ENCODE measurements at regions not wholly inside any gene's neighbourhood (a gene's known extent, or its start where the extent isn't known, plus 50 kb on each side); places are given as distances from the start of the nearest gene placed in this dataset.
"Not testable (repeated sequence)": the region's sequence is repeated elsewhere in the genome, so short reads cannot be mapped to it uniquely, and the experiment has no call there.

GRCh38 chr1:243959998-243960397 lies 91.1 kb upstream of the ZBTB18 start:
- no peak overlapping the region for H2AFZ ChIP-seq
- no peaks in the 10 kb centered on the region for H3K79me2 ChIP-seq
- no peaks in the 10 kb centered on the region for H3K9me3 ChIP-seq (ENCODE audit: control insufficient read depth, low read length)
- no peaks in the 10 kb centered on the region for H3K4me1 ChIP-seq
- no peak overlapping the region for H3K4me3 ChIP-seq (ENCODE audit: low read depth, low read length)
- H3K27me3 ChIP-seq (ENCODE audit: control insufficient read depth, insufficient read depth, low read length) = no peaks in the 10 kb centered on the region
- no peak for TF ChIP-seq CTCF (IDR thresholded peaks at IDR 0.05)
- H3K36me3 ChIP-seq (ENCODE audit: control insufficient read depth, insufficient read depth, low read length) = no peaks in the 10 kb centered on the region
- no peak overlapping the region for H3K27ac ChIP-seq
- H3K4me2 ChIP-seq (ENCODE audit: low read length) = no peak overlapping the region
- no peak overlapping the region for H3K9ac ChIP-seq

- Histone ChIP-seq H2AFZ (no peak overlapping the region), H3K9ac (no peak overlapping the region), H3K27ac (no peak overlapping the region), H3K27me3 (ENCODE audit: control insufficient read depth, insufficient read depth, low read length) (no peaks in the 10 kb centered on the region), H3K9me3 (ENCODE audit: control insufficient read depth, low read length) (no peaks in the 10 kb centered on the region), H3K79me2 (no peaks in the 10 kb centered on the region), H3K4me2 (ENCODE audit: low read length) (no peak overlapping the region), H3K4me1 (no peaks in the 10 kb centered on the region), H3K4me3 (ENCODE audit: low read depth, low read length) (no peak overlapping the region), H3K36me3 (ENCODE audit: control insufficient read depth, insufficient read depth, low read length) (no peaks in the 10 kb centered on the region)
- TF ChIP-seq CTCF (IDR thresholded peaks at IDR 0.05) = no peak
These were observed 93.9 kb upstream of the ZBTB18 start for GRCh38 chr1:243957141-243957540.

GRCh38 chr1:243956450-243956849 lies 94.6 kb upstream of the ZBTB18 start:
- no peak overlapping the region for H3K4me3 ChIP-seq (ENCODE audit: low read depth, low read length)
- H3K36me3 ChIP-seq (ENCODE audit: control insufficient read depth, insufficient read depth, low read length) = no peaks in the 10 kb centered on the region
- H2AFZ ChIP-seq = no peak overlapping the region
- no peaks in the 10 kb centered on the region for H3K27me3 ChIP-seq (ENCODE audit: control insufficient read depth, insufficient read depth, low read length)
- no peak for TF ChIP-seq CTCF (IDR thresholded peaks at IDR 0.05)
- no peak overlapping the region for H3K9ac ChIP-seq
- no peaks in the 10 kb centered on the region for H3K4me1 ChIP-seq
- H3K79me2 ChIP-seq = no peaks in the 10 kb centered on the region
- H3K9me3 ChIP-seq (ENCODE audit: control insufficient read depth, low read length) = no peaks in the 10 kb centered on the region
- H3K4me2 ChIP-seq (ENCODE audit: low read length) = no peak overlapping the region
- H3K27ac ChIP-seq = no peak overlapping the region

GRCh38 chr1:243951207-243951606 lies 99.9 kb upstream of the ZBTB18 start:
- not testable (repeated sequence) for H3K36me3 ChIP-seq (ENCODE audit: control insufficient read depth, insufficient read depth, low read length); H3K4me3 ChIP-seq (ENCODE audit: low read depth, low read length); H3K27ac ChIP-seq; H3K4me1 ChIP-seq; H3K27me3 ChIP-seq (ENCODE audit: control insufficient read depth, insufficient read depth, low read length); H3K9ac ChIP-seq; H3K79me2 ChIP-seq; H3K9me3 ChIP-seq (ENCODE audit: control insufficient read depth, low read length); H2AFZ ChIP-seq; H3K4me2 ChIP-seq (ENCODE audit: low read length)

GRCh38 chr1:243950166-243950565 lies 100.1 kb upstream of the AKT3 start:
- Histone ChIP-seq H2AFZ (no peak overlapping the region), H3K36me3 (ENCODE audit: control insufficient read depth, insufficient read depth, low read length) (no peaks in the 10 kb centered on the region), H3K9me3 (ENCODE audit: control insufficient read depth, low read length) (no peaks in the 10 kb centered on the region), H3K27me3 (ENCODE audit: control insufficient read depth, insufficient read depth, low read length) (no peaks in the 10 kb centered on the region), H3K9ac (no peak overlapping the region), H3K4me3 (ENCODE audit: low read depth, low read length) (no peak overlapping the region), H3K79me2 (no peaks in the 10 kb centered on the region), H3K27ac (no peak overlapping the region), H3K4me1 (no peaks in the 10 kb centered on the region), H3K4me2 (ENCODE audit: low read length) (no peak overlapping the region)
- TF ChIP-seq CTCF (IDR thresholded peaks at IDR 0.05) = no peak
